A549 (cell line): ENCODE measurements at regions not wholly inside any gene's neighbourhood (a gene's known extent, or its start where the extent isn't known, plus 50 kb on each side); places are given as distances from the start of the nearest gene placed in this dataset.

ENCODE experiments used
- CBX8 ChIP-seq: fragments of 200-600 bp; sonication (generic); IDR thresholded peaks from 2 replicates; pipeline ENCODE4 v1.6.1; 2016
- CHD2 ChIP-seq: fragments of 150-350 bp; IDR thresholded peaks from 2 replicates; pipeline ENCODE4 v1.6.1; 2014; ENCODE audit warnings: low read length; ENCODE audit not compliant: partially characterized antibody
- EHMT2 ChIP-seq: fragments of 200-600 bp; sonication (generic); IDR thresholded peaks from 2 replicates; pipeline ENCODE4 v1.6.1; 2016; ENCODE audit warnings: antibody characterized with exemption, low read depth, mild to moderate bottlenecking, moderate library complexity
- KDM1A ChIP-seq: fragments of 200-600 bp; sonication (generic); IDR thresholded peaks from 2 replicates; pipeline ENCODE4 v1.6.1; 2016; ENCODE audit warnings: low read depth, mild to moderate bottlenecking
- MAZ ChIP-seq: fragments of 150-350 bp; IDR thresholded peaks from 2 replicates; pipeline ENCODE4 v1.6.1; 2014; ENCODE audit warnings: antibody characterized with exemption, low read depth, low read length, borderline replicate concordance
- NFE2L2 ChIP-seq: fragments of 150-350 bp; conservative IDR thresholded peaks from 2 replicates; pipeline ENCODE4 v1.6.1; 2014; ENCODE audit warnings: low read length
- POLR2A ChIP-seq: IDR thresholded peaks from 2 replicates; pipeline ENCODE4 v1.6.1; 2012; ENCODE audit warnings: mild to moderate bottlenecking, low read length
- POLR2AphosphoS2 ChIP-seq: conservative IDR thresholded peaks from 2 replicates; pipeline ENCODE4 v1.6.1; 2012; ENCODE audit warnings: low read length, improper control_type of control experiment, inconsistent platforms
- SMC3 ChIP-seq: fragments of >200 bp; sonication (Bioruptor Twin); formaldehyde crosslinking; IDR thresholded peaks from 3 replicates; pipeline ENCODE4 v1.6.1; 2018; ENCODE audit warnings: inconsistent platforms
- ZC3H11A ChIP-seq: fragments of 450-650 bp; IDR thresholded peaks from 2 replicates; pipeline ENCODE4 v1.6.1; 2014; ENCODE audit warnings: antibody characterized with exemption, mild to moderate bottlenecking
- TF ChIP-seq, protein P1 (sequence below): fragments of >200 bp; sonication (Bioruptor Twin); formaldehyde crosslinking; IDR thresholded peaks from 3 replicates; pipeline ENCODE4 v1.5.1; 2016
- TF ChIP-seq, protein P2 (sequence below): fragments of >200 bp; sonication (Bioruptor Twin); formaldehyde crosslinking; IDR thresholded peaks from 2 replicates; pipeline ENCODE4 v1.6.1; 2016
- TF ChIP-seq, protein P3 (sequence below): IDR thresholded peaks from 2 replicates; pipeline ENCODE4 v1.6.1; 2012

DNA sequence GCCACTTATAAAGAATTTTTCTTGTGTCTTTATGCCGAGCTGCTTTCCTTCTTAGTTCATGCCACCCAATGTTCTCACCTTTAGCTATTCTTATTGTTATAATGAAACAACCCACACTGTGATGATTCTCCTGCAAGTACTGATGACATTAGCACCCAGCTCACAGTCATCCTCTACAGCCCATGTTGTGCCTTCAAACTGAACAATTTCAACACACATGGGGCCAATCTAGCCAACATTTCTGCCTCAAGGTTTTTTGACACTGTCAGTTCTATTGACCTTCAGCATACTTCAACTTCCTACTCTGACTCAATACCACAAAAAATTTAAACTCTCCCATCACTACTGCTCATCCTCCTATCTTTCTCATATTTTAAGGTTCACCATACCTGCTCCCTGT, 752.4 kb downstream of the FGF9 start:
- TF ChIP-seq ZC3H11A (no peak), POLR2AphosphoS2 (no peak), POLR2A (no peak), EHMT2 (no peak), SMC3 (no peak), MAZ (no peak), CHD2 (no peak), NFE2L2 (no peak), CBX8 (no peak), KDM1A (no peak)
- TF ChIP-seq, protein P1, sequence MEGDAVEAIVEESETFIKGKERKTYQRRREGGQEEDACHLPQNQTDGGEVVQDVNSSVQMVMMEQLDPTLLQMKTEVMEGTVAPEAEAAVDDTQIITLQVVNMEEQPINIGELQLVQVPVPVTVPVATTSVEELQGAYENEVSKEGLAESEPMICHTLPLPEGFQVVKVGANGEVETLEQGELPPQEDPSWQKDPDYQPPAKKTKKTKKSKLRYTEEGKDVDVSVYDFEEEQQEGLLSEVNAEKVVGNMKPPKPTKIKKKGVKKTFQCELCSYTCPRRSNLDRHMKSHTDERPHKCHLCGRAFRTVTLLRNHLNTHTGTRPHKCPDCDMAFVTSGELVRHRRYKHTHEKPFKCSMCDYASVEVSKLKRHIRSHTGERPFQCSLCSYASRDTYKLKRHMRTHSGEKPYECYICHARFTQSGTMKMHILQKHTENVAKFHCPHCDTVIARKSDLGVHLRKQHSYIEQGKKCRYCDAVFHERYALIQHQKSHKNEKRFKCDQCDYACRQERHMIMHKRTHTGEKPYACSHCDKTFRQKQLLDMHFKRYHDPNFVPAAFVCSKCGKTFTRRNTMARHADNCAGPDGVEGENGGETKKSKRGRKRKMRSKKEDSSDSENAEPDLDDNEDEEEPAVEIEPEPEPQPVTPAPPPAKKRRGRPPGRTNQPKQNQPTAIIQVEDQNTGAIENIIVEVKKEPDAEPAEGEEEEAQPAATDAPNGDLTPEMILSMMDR, result no peak
- TF ChIP-seq, protein P2, sequence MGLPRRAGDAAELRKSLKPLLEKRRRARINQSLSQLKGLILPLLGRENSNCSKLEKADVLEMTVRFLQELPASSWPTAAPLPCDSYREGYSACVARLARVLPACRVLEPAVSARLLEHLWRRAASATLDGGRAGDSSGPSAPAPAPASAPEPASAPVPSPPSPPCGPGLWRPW, result no peak
- TF ChIP-seq, protein P3, sequence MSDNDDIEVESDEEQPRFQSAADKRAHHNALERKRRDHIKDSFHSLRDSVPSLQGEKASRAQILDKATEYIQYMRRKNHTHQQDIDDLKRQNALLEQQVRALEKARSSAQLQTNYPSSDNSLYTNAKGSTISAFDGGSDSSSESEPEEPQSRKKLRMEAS, result no peak
